ENCODE measurements at regions not wholly inside any gene's neighbourhood (a gene's known extent, or its start where the extent isn't known, plus 50 kb on each side); places are given as distances from the start of the nearest gene placed in this dataset.
A peak's percentile ranks its signal among the peaks of the same experiment; 100 is the strongest.
"Not testable (repeated sequence)": the region's sequence is repeated elsewhere in the genome, so short reads cannot be mapped to it uniquely, and the experiment has no call there.

- DNase-seq (ENCODE audit: low read depth) = no peak
Observed at GRCh38 chr14:89661392-89661791, 244.4 kb upstream of the FOXN3 start.

DNA sequence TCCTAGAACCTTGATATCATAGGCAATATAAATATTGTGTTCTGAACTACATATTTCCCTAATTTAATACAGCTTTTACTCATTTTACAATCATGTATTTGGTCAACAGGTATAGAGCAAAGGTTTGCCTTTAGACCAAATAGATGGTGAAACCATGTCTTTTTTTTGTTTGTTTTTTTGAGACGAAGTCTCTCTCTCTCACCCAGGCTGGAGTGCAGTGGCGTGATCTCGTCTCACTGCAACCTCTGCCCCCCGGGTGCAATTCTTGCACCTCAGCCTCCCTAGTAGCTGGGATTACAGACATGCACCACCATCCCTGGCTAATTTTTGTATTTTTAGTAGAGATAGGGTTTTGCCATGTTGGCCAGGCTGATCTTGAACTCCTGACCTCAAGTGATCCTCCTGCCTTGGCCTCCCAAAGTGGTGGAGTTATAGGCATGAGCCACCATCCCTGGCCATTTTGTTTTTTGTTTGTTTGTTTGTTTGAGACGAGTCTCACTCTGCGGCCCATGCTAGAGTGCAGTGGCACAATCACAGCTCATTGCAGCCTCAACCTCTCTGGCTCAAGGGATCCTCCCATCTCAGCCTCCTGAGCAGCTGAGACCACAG lies 243.7 kb upstream of the FOXN3 start:
- DNase-seq (ENCODE audit: low read depth) = not testable (repeated sequence)

DNA sequence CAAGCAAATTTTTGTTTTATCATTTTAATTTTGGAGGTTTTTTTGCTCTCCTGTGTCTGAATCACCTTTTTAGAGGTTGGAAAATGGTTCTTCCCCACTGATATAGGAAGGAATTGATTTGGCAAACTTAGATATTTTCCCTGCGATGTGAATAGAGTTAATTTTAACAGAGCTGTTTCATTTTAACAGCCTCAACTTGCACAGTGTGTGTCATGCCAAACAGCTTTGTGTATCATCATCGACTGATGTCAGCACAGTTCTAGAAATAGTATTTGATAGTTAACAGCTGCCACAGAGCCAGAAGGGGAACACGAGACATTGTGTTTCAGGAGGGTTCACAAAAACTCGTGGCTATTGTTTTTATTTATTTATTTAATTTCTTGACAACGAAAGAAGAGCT lies 243.1 kb upstream of the FOXN3 start:
- peak; percentile 88 for DNase-seq (ENCODE audit: low read depth)

- DNase-seq (ENCODE audit: low read depth) = peak; percentile 68
Observed at GRCh38 chr14:89658977-89659670, 242.1 kb upstream of the FOXN3 start.

DNA sequence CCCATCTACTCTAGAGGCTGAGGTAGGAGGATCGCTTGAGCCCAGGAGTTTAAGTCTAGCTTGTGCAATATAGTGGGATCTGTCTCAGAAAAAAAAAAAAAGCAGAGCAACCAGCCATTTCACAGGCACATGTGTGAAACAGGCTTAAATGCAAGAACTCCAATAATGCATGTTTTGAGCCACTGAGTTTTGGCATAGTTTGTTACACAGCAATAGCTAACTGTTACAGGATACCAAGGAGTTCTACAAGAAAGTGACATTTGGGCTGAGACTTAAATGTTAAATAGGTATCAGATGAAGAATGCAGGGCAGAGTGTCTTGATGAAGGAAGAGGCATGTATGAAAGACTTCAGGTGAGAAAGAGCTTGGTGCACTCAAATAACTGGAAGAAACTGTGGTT lies 240.0 kb upstream of the FOXN3 start:
- DNase-seq (ENCODE audit: low read depth) = no peak

GRCh38 chr14:89654998-89655397 lies 238.0 kb upstream of the FOXN3 start:
- DNase-seq (ENCODE audit: low read depth) = no peak

- DNase-seq (ENCODE audit: low read depth) = no peak
Observed at GRCh38 chr14:89652352-89652751, 235.3 kb upstream of the FOXN3 start.

DNA sequence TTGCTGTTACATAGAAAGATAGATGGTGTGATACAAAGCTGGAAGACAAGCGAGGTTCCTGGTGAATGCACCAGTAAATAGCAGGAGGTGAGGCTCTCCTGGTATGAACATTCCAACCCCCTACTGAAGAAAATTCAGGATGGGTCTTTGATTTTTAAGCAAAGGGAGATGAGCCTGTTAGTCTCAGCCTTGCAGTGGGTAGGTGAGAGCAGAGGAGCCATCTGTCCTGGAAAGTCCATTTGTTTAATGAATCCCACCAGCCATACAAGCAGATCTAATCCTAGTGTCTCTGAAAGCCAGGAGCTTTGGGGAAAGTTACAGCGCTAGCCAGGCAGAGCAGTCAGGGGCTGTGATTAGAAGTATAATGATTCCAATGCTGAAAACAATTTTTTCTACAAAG lies 234.8 kb upstream of the FOXN3 start:
- DNase-seq (ENCODE audit: low read depth) = no peak

- DNase-seq (ENCODE audit: low read depth) = no peak
Observed at GRCh38 chr14:89650077-89650978, 233.3 kb upstream of the FOXN3 start.

GRCh38 chr14:89649451-89650075 lies 232.5 kb upstream of the FOXN3 start:
- no peak for DNase-seq (ENCODE audit: low read depth)

- DNase-seq (ENCODE audit: low read depth) = no peak
Observed at GRCh38 chr14:89648924-89649323, 231.9 kb upstream of the FOXN3 start.

DNA sequence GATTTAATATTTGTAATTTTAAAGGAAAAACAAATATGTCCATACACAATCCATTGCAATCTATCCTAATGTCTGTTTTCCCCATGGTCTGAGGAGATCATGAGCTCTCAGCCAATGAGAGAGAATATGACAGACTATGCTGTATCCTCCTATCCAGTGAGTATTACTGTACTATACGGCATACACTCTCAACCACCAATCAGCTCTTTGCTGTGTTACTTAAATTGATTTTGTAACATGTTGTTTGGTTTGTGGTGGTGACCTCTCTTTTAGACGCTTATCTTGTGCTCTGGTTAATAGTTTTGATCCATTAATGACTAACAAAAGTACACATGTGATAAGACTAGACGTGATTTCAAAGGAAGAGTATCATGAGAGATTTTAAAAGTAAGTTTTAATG lies 231.5 kb upstream of the FOXN3 start:
- DNase-seq (ENCODE audit: low read depth) = no peak

DNA sequence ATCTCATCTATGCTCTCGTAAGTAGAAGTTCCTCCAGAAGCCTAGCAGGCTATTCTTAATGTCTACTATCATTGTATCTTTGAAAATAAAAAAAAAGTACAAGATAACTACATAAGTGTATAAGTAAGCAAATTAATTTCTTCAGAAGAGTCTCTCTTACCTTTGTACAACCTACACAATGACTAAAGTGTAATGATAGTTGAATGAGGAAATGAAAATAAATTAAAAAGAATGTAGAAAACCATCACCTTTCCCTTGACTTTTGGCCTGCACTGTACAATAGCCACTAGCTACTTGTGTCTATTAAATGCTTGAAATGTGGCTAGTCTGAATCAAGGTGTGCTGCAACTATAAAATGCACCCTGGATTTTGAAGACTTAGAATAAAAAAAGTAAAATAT lies 229.9 kb upstream of the FOXN3 start:
- DNase-seq (ENCODE audit: low read depth) = no peak

DNA sequence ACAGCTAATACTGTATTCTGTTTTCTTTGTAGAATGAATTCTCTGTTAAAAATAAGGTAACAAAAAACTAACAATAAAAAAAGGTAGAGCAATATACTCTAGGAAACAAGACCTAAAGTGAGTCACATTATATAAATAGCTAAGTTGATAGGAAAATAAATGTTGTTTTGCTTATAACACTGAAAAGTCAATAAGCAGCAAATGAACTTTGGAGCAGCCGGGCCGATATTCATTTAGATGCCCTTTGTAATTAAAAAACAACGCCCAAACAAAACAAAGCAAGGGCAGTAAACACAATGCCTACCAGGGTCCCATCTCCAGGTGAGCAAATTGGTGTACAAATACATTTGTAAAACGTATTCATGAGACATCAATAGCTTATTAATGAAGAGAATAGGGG lies 227.6 kb upstream of the FOXN3 start:
- DNase-seq (ENCODE audit: low read depth) = no peak

GRCh38 chr14:89641495-89642175 lies 224.6 kb upstream of the FOXN3 start:
- no peak for DNase-seq (ENCODE audit: low read depth)

GRCh38 chr14:89640141-89640540 lies 223.1 kb upstream of the FOXN3 start:
- DNase-seq (ENCODE audit: low read depth) = no peak

DNA sequence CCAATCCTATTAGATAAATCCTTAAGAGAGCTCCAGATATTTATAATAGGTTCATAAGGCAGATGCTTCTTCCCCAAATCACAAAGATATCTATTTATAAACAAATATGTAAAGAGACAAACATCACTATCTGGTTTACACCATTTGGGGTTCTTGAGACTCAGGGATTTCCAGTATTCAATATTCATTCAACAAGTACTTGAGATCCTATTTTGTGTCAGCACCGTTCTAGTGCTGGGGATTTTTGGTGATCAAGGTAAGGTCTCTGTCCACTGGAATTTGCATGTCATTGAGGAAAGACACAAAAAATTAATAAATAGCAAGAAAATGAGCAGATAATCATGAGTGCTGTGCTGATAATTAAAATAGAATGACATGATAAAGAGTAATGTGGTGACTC lies 222.7 kb upstream of the FOXN3 start:
- DNase-seq (ENCODE audit: low read depth) = no peak

- DNase-seq (ENCODE audit: low read depth) = no peak
Observed at GRCh38 chr14:89638891-89639290, 221.9 kb upstream of the FOXN3 start.

DNA sequence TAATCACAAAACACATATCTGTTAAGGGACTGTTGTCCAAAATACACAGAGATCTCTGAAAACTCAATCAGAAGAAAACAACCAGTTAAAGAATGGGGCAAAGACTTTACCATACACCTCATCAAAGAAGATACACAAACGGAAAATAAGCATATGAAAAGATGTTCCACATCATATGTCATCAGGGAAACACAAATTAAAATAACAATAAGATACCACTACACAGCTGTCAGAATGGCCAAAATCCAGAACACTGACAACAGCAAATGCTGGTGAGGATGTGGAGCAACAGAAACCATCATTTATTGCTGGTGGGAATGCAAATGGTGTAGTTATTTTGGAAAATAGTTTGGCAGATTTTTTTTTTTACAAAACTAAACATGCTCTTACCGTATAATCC lies 220.5 kb upstream of the FOXN3 start:
- peak; percentile 9 for DNase-seq (ENCODE audit: low read depth)

DNA sequence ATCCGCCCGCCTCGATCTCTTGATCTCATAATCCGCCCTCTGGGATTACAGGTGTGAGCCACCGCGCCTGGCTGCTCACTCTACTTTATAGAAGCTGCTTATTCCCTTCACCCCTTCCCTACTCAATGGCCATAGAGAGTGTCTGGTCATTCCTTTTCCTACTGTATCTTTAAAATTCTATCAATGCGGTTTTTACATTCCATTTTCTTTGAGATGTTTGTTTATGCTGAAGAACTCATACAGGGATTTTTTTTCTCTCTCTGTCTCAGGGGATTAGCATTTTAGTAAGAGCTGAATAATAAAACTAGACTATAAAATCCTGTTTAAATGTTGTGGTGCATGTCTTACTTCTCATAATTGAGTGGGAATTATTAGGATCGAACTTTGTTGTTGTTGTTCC lies 218.6 kb upstream of the FOXN3 start:
- no peak for DNase-seq (ENCODE audit: low read depth)

DNA sequence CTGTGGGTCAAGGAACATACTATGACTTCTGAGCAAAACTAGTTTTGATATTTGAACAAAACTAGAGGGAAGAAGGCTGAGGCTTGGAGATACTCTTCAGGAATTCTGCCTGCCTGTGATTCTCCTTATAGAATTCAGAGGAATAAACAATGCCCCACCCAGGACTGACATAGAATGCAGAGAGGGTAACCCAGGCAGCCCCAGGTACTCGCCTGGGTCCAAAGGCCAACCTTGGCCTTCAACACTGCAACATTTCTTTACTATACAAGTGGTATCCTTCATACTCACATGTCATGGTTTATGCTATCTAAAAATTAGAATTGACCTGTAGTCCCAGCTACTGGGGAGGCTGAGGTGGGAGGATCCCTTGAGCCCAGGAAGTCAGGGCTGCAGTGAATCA lies 217.0 kb upstream of the FOXN3 start:
- DNase-seq (ENCODE audit: low read depth) = no peak
